Keratinocyte (primary cell): ENCODE measurements at regions not wholly inside any gene's neighbourhood (a gene's known extent, or its start where the extent isn't known, plus 50 kb on each side); places are given as distances from the start of the nearest gene placed in this dataset.

Source experiments
- DNase-seq: peaks from one replicate; pipeline ENCODE4 v3.0.0-alpha.2; 2011; ENCODE audit warnings: low read depth, missing footprints, low spot score
- FAIRE-seq: peaks from 2 replicates; lab custom pipeline; 2011; peaks lifted over from hg19 to GRCh38; lab: Jason Lieb, UNC
- H2AFZ ChIP-seq: 2 replicates; pipeline ENCODE4 v1.6.0; 2012; ENCODE audit warnings: low read length, control low read depth, inconsistent platforms; ENCODE audit not compliant: control insufficient read depth
- H3K27ac ChIP-seq: 2 replicates; pipeline ENCODE4 v1.5.1; 2011; ENCODE audit warnings: low read length; ENCODE audit not compliant: control insufficient read depth, insufficient read depth
- H3K27me3 ChIP-seq: 3 replicates; pipeline ENCODE4 v1.6.0; 2011; ENCODE audit warnings: low read length; ENCODE audit not compliant: control insufficient read depth, insufficient read depth; ENCODE audit errors: extremely low read depth
- H3K36me3 ChIP-seq, 2 experiments: 2 replicates in 1 of 2; 3 replicates in 1 of 2; pipeline ENCODE4 v1.5.1; 2011; ENCODE audit warnings: low read length in 2 of 2, mild to moderate bottlenecking in 1 of 2; ENCODE audit not compliant: control insufficient read depth in 2 of 2, insufficient read depth in 2 of 2; ENCODE audit errors: extremely low read depth in 1 of 2
- H3K4me1 ChIP-seq: 3 replicates; pipeline ENCODE4 v1.5.1; 2011; ENCODE audit warnings: low read length; ENCODE audit not compliant: control insufficient read depth, insufficient read depth; ENCODE audit errors: extremely low read depth
- H3K4me2 ChIP-seq: 3 replicates; pipeline ENCODE4 v1.6.0; 2011; ENCODE audit warnings: low read depth, low read length; ENCODE audit not compliant: control insufficient read depth, insufficient read depth; ENCODE audit errors: extremely low read depth
- H3K4me3 ChIP-seq, 3 experiments: fragments of 200-600 bp in 1 of 3; sonication (generic) in 1 of 3; 2 replicates in 2 of 3; 3 replicates in 1 of 3; pipeline ENCODE4 v1.5.1; 2011 to 2016; ENCODE audit warnings: low read length in 3 of 3, mild to moderate bottlenecking in 3 of 3, control low read depth in 2 of 3, inconsistent platforms in 1 of 3, low read depth in 1 of 3, mixed read lengths in 1 of 3, mixed run types in 1 of 3, moderate library complexity in 1 of 3; ENCODE audit not compliant: control insufficient read depth in 2 of 3, insufficient read depth in 2 of 3; ENCODE audit errors: extremely low read depth in 1 of 3
- H3K79me2 ChIP-seq: 2 replicates; pipeline ENCODE4 v1.6.0; 2012; ENCODE audit warnings: low read length; ENCODE audit not compliant: control insufficient read depth, insufficient read depth
- H3K9ac ChIP-seq: 3 replicates; pipeline ENCODE4 v1.6.0; 2011; ENCODE audit warnings: low read length; ENCODE audit not compliant: control insufficient read depth, insufficient read depth; ENCODE audit errors: extremely low read depth
- H3K9me1 ChIP-seq: 3 replicates; pipeline ENCODE4 v1.6.0; 2011; ENCODE audit warnings: low read length; ENCODE audit not compliant: control insufficient read depth, insufficient read depth; ENCODE audit errors: extremely low read depth
- H3K9me3 ChIP-seq: 2 replicates; pipeline ENCODE4 v1.5.1; 2012; ENCODE audit warnings: low read depth, low read length; ENCODE audit not compliant: control insufficient read depth
- H4K20me1 ChIP-seq: 3 replicates; pipeline ENCODE4 v1.6.0; 2011; ENCODE audit warnings: low read length; ENCODE audit not compliant: control insufficient read depth, insufficient read depth; ENCODE audit errors: extremely low read depth
- CTCF ChIP-seq, 3 experiments: IDR thresholded peaks in 1 of 3; conservative IDR thresholded peaks in 1 of 3; optimal IDR thresholded peaks in 1 of 3; 2 replicates in 2 of 3; 3 replicates in 1 of 3; pipeline versions ENCODE3 to v1.5.1; 2011; ENCODE audit warnings: low read length in 3 of 3, mild to moderate bottlenecking in 3 of 3, moderate library complexity in 2 of 3, control low read depth in 1 of 3, inconsistent platforms in 1 of 3; ENCODE audit not compliant: insufficient read depth in 2 of 3; ENCODE audit errors: extremely low read depth in 1 of 3
- EZH2 ChIP-seq: IDR thresholded peaks from one replicate; pipeline ENCODE4 v1.6.1; 2012; ENCODE audit warnings: inconsistent platforms, mild to moderate bottlenecking, low read length, moderate library complexity
- dilution Hi-C: fragments of 300-500 bp; cut with MboI; formaldehyde crosslinking; loops from one replicate; pipeline ENCODE4 v1.7.0; 2020; ENCODE audit warnings: low sequenced_read_pairs; ENCODE audit not compliant: extremely low pct_ligation_motif_present

DNA sequence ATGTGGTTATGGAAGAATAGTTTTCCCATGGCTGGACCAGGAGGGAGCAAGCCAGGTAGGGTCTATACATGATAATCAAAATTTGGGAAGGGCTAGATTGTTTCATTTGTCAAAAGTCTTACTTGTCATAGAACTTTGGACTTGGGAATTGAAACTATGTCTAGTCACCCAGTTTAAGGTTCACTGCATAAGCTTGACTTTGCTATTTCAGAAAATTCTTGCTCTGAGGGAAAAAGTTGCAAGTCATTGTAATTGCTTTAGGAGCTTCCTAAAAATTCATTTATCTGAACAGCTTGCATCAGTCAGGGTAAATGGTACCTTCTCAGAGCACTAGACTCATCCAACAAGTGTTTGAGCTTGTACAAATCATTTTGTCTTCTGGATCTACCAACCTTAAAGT, 1194.7 kb downstream of the GALC start:
- Histone ChIP-seq H3K4me3 (no peak overlapping the region), H3K27ac (peak overlapping the region; percentile 51), H3K9me3 (no peaks in the 10 kb centered on the region), H4K20me1 (no peaks in the 10 kb centered on the region), H3K9ac (no peak overlapping the region), H3K4me2 (no peak overlapping the region), H3K36me3 (no peaks in the 10 kb centered on the region), H3K27me3 (no peaks in the 10 kb centered on the region), H3K4me1 (peaks cover 7% of the 10 kb centered on the region), H3K79me2 (no peaks in the 10 kb centered on the region), H3K9me1 (no peaks in the 10 kb centered on the region), H2AFZ (peak overlapping the region; percentile 49)
- DNase-seq = no peak
- FAIRE-seq = no peak
- dilution Hi-C loops = no loop called here
- TF ChIP-seq CTCF (optimal IDR thresholded peaks at IDR 0.05 in 1 of 3, IDR thresholded peaks at IDR 0.05 in 1 of 3, conservative IDR thresholded peaks at IDR 0.05 in 1 of 3; ENCODE audit: extremely low read depth in 1 of 3, insufficient read depth in 2 of 3, low read length in 3 of 3) (no peak), EZH2 (no peak)

DNA sequence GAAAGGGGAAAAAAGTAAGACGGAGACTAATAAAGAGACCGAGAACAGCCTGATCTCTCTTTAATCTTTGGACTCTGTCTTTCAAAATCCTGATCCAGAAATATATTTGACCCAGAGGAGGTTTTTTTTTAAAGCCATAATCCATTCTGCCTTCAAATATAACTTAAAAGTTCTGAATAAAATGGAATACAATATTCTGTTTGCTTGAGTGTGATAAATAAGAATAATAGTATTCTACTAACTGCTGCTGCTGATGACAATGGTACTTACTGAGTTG, 1196.0 kb downstream of the GALC start:
- Histone ChIP-seq H3K9ac (no peak overlapping the region), H3K4me2 (no peak overlapping the region), H2AFZ (no peak overlapping the region), H3K9me3 (no peaks in the 10 kb centered on the region), H3K27ac (no peak overlapping the region), H3K79me2 (no peaks in the 10 kb centered on the region), H3K27me3 (no peaks in the 10 kb centered on the region), H3K4me1 (peaks cover 7% of the 10 kb centered on the region), H3K4me3 (no peak overlapping the region), H3K9me1 (no peaks in the 10 kb centered on the region), H4K20me1 (no peaks in the 10 kb centered on the region), H3K36me3 (no peaks in the 10 kb centered on the region)
- DNase-seq = no peak
- TF ChIP-seq EZH2 = no peak
- TF ChIP-seq CTCF (optimal IDR thresholded peaks at IDR 0.05 in 1 of 3, IDR thresholded peaks at IDR 0.05 in 1 of 3, conservative IDR thresholded peaks at IDR 0.05 in 1 of 3; ENCODE audit: extremely low read depth in 1 of 3, insufficient read depth in 2 of 3, low read length in 3 of 3) = no peak
- FAIRE-seq = no peak
- dilution Hi-C loops = no loop called here
